ENCODE measurements at regions not wholly inside any gene's neighbourhood (a gene's known extent, or its start where the extent isn't known, plus 50 kb on each side); places are given as distances from the start of the nearest gene placed in this dataset.

GRCh38 chr21:14827468-14827867, 237.3 kb downstream of the NRIP1 start:
- POLR2A ChIA-PET: no interaction called here
- Histone ChIP-seq H3K36me3 (ENCODE audit: control insufficient read depth, insufficient read depth, low read length) (no peaks in the 10 kb centered on the region), H3K27me3 (ENCODE audit: control insufficient read depth, insufficient read depth, low read length) (no peaks in the 10 kb centered on the region), H3K4me3 (ENCODE audit: low read depth, low read length) (no peak overlapping the region)
- DNase-seq (ENCODE audit: low read depth): no peak
- TF ChIP-seq CTCF (IDR thresholded peaks at IDR 0.05; ENCODE audit: insufficient read depth, low read depth, low read length): no peak
- CTCF ChIA-PET: no interaction called here

- no peak for DNase-seq (ENCODE audit: low read depth)
- POLR2A ChIA-PET: no interaction called here
Observed at GRCh38 chr21:14826630-14827029, 238.2 kb downstream of the NRIP1 start.

GRCh38 chr21:14825514-14825974, 239.3 kb downstream of the NRIP1 start:
- ChIA-PET POLR2A (no interaction called here), CTCF (no interaction called here)
- DNase-seq (ENCODE audit: low read depth): no peak
- no peaks in the 10 kb centered on the region for H3K36me3 ChIP-seq (ENCODE audit: control insufficient read depth, insufficient read depth, low read length)
- TF ChIP-seq CTCF (IDR thresholded peaks at IDR 0.05; ENCODE audit: insufficient read depth, low read depth, low read length): no peak
- H3K4me3 ChIP-seq (ENCODE audit: low read depth, low read length): no peak overlapping the region
- H3K27me3 ChIP-seq (ENCODE audit: control insufficient read depth, insufficient read depth, low read length): no peaks in the 10 kb centered on the region

More at GRCh38 chr21:14826630-14827029, 238.2 kb downstream of the NRIP1 start:
- no peak for TF ChIP-seq CTCF (IDR thresholded peaks at IDR 0.05; ENCODE audit: insufficient read depth, low read depth, low read length)
- H3K27me3 ChIP-seq (ENCODE audit: control insufficient read depth, insufficient read depth, low read length): no peaks in the 10 kb centered on the region
- no peaks in the 10 kb centered on the region for H3K36me3 ChIP-seq (ENCODE audit: control insufficient read depth, insufficient read depth, low read length)
- no peak overlapping the region for H3K4me3 ChIP-seq (ENCODE audit: low read depth, low read length)
- CTCF ChIA-PET: no interaction called here

- POLR2A ChIA-PET: no interaction called here
- no peaks in the 10 kb centered on the region for H3K27me3 ChIP-seq (ENCODE audit: control insufficient read depth, insufficient read depth, low read length)
- DNase-seq (ENCODE audit: low read depth): no peak
Observed at GRCh38 chr21:14824126-14824525, 240.7 kb downstream of the NRIP1 start.

GRCh38 chr21:14817311-14817710, 247.5 kb downstream of the NRIP1 start:
- CTCF ChIA-PET: interaction anchor here (0.9 kb wide), 1 partner anchor 9 kb away, joined by 3 read pairs; no protein-coding TSS in a partner anchor
- TF ChIP-seq CTCF (IDR thresholded peaks at IDR 0.05; ENCODE audit: insufficient read depth, low read depth, low read length): no peak
- Histone ChIP-seq H3K27me3 (ENCODE audit: control insufficient read depth, insufficient read depth, low read length) (no peaks in the 10 kb centered on the region), H3K36me3 (ENCODE audit: control insufficient read depth, insufficient read depth, low read length) (no peaks in the 10 kb centered on the region), H3K4me3 (ENCODE audit: low read depth, low read length) (no peak overlapping the region)
- POLR2A ChIA-PET: no interaction called here
- DNase-seq (ENCODE audit: low read depth): no peak

More at GRCh38 chr21:14824126-14824525, 240.7 kb downstream of the NRIP1 start:
- CTCF ChIA-PET: no interaction called here
- no peak for TF ChIP-seq CTCF (IDR thresholded peaks at IDR 0.05; ENCODE audit: insufficient read depth, low read depth, low read length)
- Histone ChIP-seq H3K36me3 (ENCODE audit: control insufficient read depth, insufficient read depth, low read length) (no peaks in the 10 kb centered on the region), H3K4me3 (ENCODE audit: low read depth, low read length) (no peak overlapping the region)
